K562 (cell line): ENCODE measurements at regions not wholly inside any gene's neighbourhood (a gene's known extent, or its start where the extent isn't known, plus 50 kb on each side); places are given as distances from the start of the nearest gene placed in this dataset.

Experiments used
- BACH1 ChIP-seq: fragments of 200-800 bp; sonication (Bioruptor generic); IDR thresholded peaks from 2 replicates; pipeline ENCODE4 v1.6.1; 2016; ENCODE audit warnings: missing genetic modification characterization, missing compliant biosample characterization
- BRD4 ChIP-seq: fragments of 200-600 bp; sonication (generic); IDR thresholded peaks from 2 replicates; pipeline ENCODE4 v1.6.1; 2017; ENCODE audit warnings: inconsistent platforms
- CHD7 ChIP-seq: fragments of 200-600 bp; sonication (generic); IDR thresholded peaks from one replicate; pipeline ENCODE4 v1.6.1; 2012; ENCODE audit warnings: mild to moderate bottlenecking, low read depth, low read length, inconsistent platforms
- FOS ChIP-seq: IDR thresholded peaks from 3 replicates; pipeline ENCODE4 v1.6.1; 2011; ENCODE audit not compliant: insufficient read length; ENCODE audit errors: extremely low read depth
- HES1 ChIP-seq: fragments of 450-650 bp; IDR thresholded peaks from 2 replicates; pipeline ENCODE4 v1.6.1; 2016; ENCODE audit warnings: low read depth, mild to moderate bottlenecking, moderate library complexity
- MED1 ChIP-seq: sonication (generic); formaldehyde crosslinking; IDR thresholded peaks from 2 replicates; pipeline ENCODE4 v1.8.1; 2023; ENCODE audit warnings: missing genetic modification reagents, borderline replicate concordance
- NR0B1 ChIP-seq: fragments of 450-650 bp; IDR thresholded peaks from one replicate; pipeline ENCODE4 v1.6.1; 2018; ENCODE audit warnings: mild to moderate bottlenecking, moderate library complexity; ENCODE audit not compliant: partially characterized antibody
- NRF1 ChIP-seq, 2 experiments: fragments of 450-650 bp; IDR thresholded peaks in 1 of 2; conservative IDR thresholded peaks in 1 of 2; 2 replicates each; pipeline ENCODE4 v1.6.1; 2014; ENCODE audit warnings: mild to moderate bottlenecking in 2 of 2
- PRDM10 ChIP-seq: fragments of 450-650 bp; IDR thresholded peaks from 2 replicates; pipeline ENCODE4 v1.6.1; 2018; ENCODE audit not compliant: partially characterized antibody
- PRMT5 ChIP-seq: sonication (generic); formaldehyde crosslinking; IDR thresholded peaks from 2 replicates; pipeline ENCODE4 v1.5.0; 2020; ENCODE audit warnings: missing genetic modification reagents
- XRCC4 ChIP-seq: IDR thresholded peaks from one replicate; pipeline ENCODE4 v1.6.1; 2011; ENCODE audit not compliant: insufficient read depth, insufficient read length; ENCODE audit errors: extremely low read depth

- TF ChIP-seq XRCC4 (no peak), MED1 (no peak), HES1 (peak; percentile 57; the same call in 1 of the 2 replicates), FOS (no peak), CHD7 (no peak), PRDM10 (no peak), NRF1 (conservative IDR thresholded peaks at IDR 0.05 in 1 of 2, IDR thresholded peaks at IDR 0.05 in 1 of 2) (no peak), NR0B1 (no peak), PRMT5 (CRISPR knock-in tag) (no peak), BACH1 (peak; percentile 46; the same call in 1 of the 2 replicates), BRD4 (no peak)
Observed at GRCh38 chr12:88299567-88300101, 157.5 kb downstream of the TMTC3 start (continued).
